ENCODE measurements at regions not wholly inside any gene's neighbourhood (a gene's known extent, or its start where the extent isn't known, plus 50 kb on each side); places are given as distances from the start of the nearest gene placed in this dataset.

GRCh38 chr5:84725946-84726570 lies 341.4 kb upstream of the EDIL3 start:
- TF ChIP-seq FOXK2 (IDR thresholded peaks at IDR 0.05) (no peak), FOXM1 (IDR thresholded peaks at IDR 0.05; ENCODE audit: borderline replicate concordance) (no peak), SUZ12 (IDR thresholded peaks at IDR 0.05) (no peak), NFRKB (IDR thresholded peaks at IDR 0.05) (no peak), ARNT (IDR thresholded peaks at IDR 0.05) (no peak), SP1 (IDR thresholded peaks at IDR 0.05) (no peak), TARDBP (IDR thresholded peaks at IDR 0.05) (no peak)
